Endothelial cell of umbilical vein (primary cell): ENCODE measurements at regions not wholly inside any gene's neighbourhood (a gene's known extent, or its start where the extent isn't known, plus 50 kb on each side); places are given as distances from the start of the nearest gene placed in this dataset.

ENCODE experiments used
- BruUV-seq: library from RNA; stranded (reverse); fragments of 400-500 nt; replicated peaks from 2 replicates; lab custom pipeline; 2021; lab: Mats Ljungman, UMichigan
- CTCF ChIA-PET: fragments of 300-600, 350-600 bp; sonication (Branson Sonifier 250); formaldehyde crosslinking; loops from one replicate; lab custom pipeline; 2021; ENCODE audit warnings: antibody characterized with exemption, inconsistent platforms; lab: Charles Lee
- POLR2A ChIA-PET: fragments of 300-600, 350-600 bp; sonication (Branson Sonifier 250); formaldehyde crosslinking; loops from one replicate; lab custom pipeline; 2021; ENCODE audit warnings: antibody characterized with exemption, inconsistent platforms; lab: Charles Lee
- DNase-seq: peaks from one replicate; pipeline ENCODE4 v3.0.0-alpha.2; 2011; ENCODE audit warnings: low read depth, low spot score
- FAIRE-seq: peaks from 2 replicates; lab custom pipeline; 2011; peaks lifted over from hg19 to GRCh38; lab: Jason Lieb, UNC
- H2AFZ ChIP-seq: 2 replicates; pipeline ENCODE4 v1.6.0; 2012; ENCODE audit warnings: low read depth, low read length, control low read depth, inconsistent platforms
- H3K27ac ChIP-seq: 2 replicates; pipeline ENCODE4 v1.5.1; 2011; ENCODE audit warnings: low read depth, mild to moderate bottlenecking, control low read depth, low read length, moderate library complexity; ENCODE audit not compliant: insufficient read depth
- H3K27me3 ChIP-seq, 2 experiments: 2 replicates each; pipeline versions ENCODE4 v1.6.0 to v1.6.1; 2011; ENCODE audit warnings: low read length in 2 of 2, mixed read lengths in 1 of 2; ENCODE audit not compliant: control insufficient read depth in 2 of 2, insufficient read depth in 2 of 2
- H3K36me3 ChIP-seq, 2 experiments: 2 replicates in 1 of 2; 3 replicates in 1 of 2; pipeline ENCODE4 v1.5.1; 2011; ENCODE audit warnings: low read length in 2 of 2, mild to moderate bottlenecking in 1 of 2, moderate library complexity in 1 of 2; ENCODE audit not compliant: control insufficient read depth in 2 of 2, insufficient read depth in 2 of 2; ENCODE audit errors: extremely low read depth in 1 of 2
- H3K4me1 ChIP-seq: 3 replicates; pipeline ENCODE4 v1.5.1; 2011; ENCODE audit warnings: mild to moderate bottlenecking, low read length; ENCODE audit not compliant: control insufficient read depth, insufficient read depth; ENCODE audit errors: extremely low read depth
- H3K4me2 ChIP-seq: 2 replicates; pipeline ENCODE4 v1.6.1; 2011; ENCODE audit warnings: low read length, control low read depth, mixed read lengths; ENCODE audit not compliant: insufficient read depth
- H3K4me3 ChIP-seq, 3 experiments: fragments of 200-600 bp in 1 of 3; sonication (generic), shearing (Covaris generic) in 1 of 3; replicated peaks in 1 of 3; 2 replicates each; pipeline ENCODE4 v1.5.1; 2011 to 2016; ENCODE audit warnings: control low read depth in 3 of 3, low read length in 3 of 3, mild to moderate bottlenecking in 2 of 3, inconsistent platforms in 1 of 3, low read depth in 1 of 3, moderate library complexity in 1 of 3; ENCODE audit not compliant: insufficient read depth in 1 of 3
- H3K79me2 ChIP-seq: 2 replicates; pipeline ENCODE4 v1.6.0; 2012; ENCODE audit warnings: low read length, inconsistent platforms; ENCODE audit not compliant: control insufficient read depth, insufficient read depth
- H3K9ac ChIP-seq: replicated peaks from 2 replicates; pipeline ENCODE3; 2011; ENCODE audit warnings: low read length, control low read depth; ENCODE audit not compliant: insufficient read depth; ENCODE audit errors: extremely low read depth
- H3K9me1 ChIP-seq: replicated peaks from 3 replicates; pipeline ENCODE4 v1.6.0; 2011; ENCODE audit warnings: mild to moderate bottlenecking, low read length; ENCODE audit not compliant: control insufficient read depth, insufficient read depth; ENCODE audit errors: extremely low read depth
- H3K9me3 ChIP-seq: replicated peaks from 2 replicates; pipeline ENCODE4 v1.5.1; 2012; ENCODE audit warnings: low read length, inconsistent platforms; ENCODE audit not compliant: control insufficient read depth, insufficient read depth
- H4K20me1 ChIP-seq: replicated peaks from 2 replicates; pipeline ENCODE3; 2011; ENCODE audit warnings: mild to moderate bottlenecking, low read length; ENCODE audit not compliant: control insufficient read depth, insufficient read depth; ENCODE audit errors: extremely low read depth
- CTCF ChIP-seq, 2 donors: IDR thresholded peaks; 1 replicate in 1 of 2; 2 replicates in 1 of 2; pipeline ENCODE4 v1.5.1; 2011; ENCODE audit warnings: low read length in 2 of 2, mild to moderate bottlenecking in 2 of 2, moderate library complexity in 2 of 2, control low read depth in 1 of 2, inconsistent platforms in 1 of 2, low read depth in 1 of 2; ENCODE audit not compliant: insufficient read depth in 1 of 2; ENCODE audit errors: extremely low read depth in 1 of 2
- EZH2 ChIP-seq: IDR thresholded peaks from 2 replicates; pipeline ENCODE4 v1.6.1; 2012; ENCODE audit warnings: borderline replicate concordance, low read depth, mild to moderate bottlenecking, moderate library complexity, low read length, inconsistent platforms; ENCODE audit not compliant: severe bottlenecking
- FOS ChIP-seq: IDR thresholded peaks from 2 replicates; pipeline ENCODE4 v1.6.1; 2011; ENCODE audit warnings: mild to moderate bottlenecking, low read length, moderate library complexity, borderline replicate concordance; ENCODE audit not compliant: insufficient read depth
- GATA2 ChIP-seq: IDR thresholded peaks from 2 replicates; pipeline ENCODE4 v1.7.0; 2011; ENCODE audit warnings: low read depth, mild to moderate bottlenecking, moderate library complexity, mixed read lengths, low read length; ENCODE audit not compliant: insufficient read length, insufficient read depth
- JUN ChIP-seq: IDR thresholded peaks from 2 replicates; pipeline ENCODE4 v1.6.1; 2011; ENCODE audit warnings: borderline replicate concordance, low read depth; ENCODE audit not compliant: insufficient read length, insufficient read depth
- MAX ChIP-seq: IDR thresholded peaks from 2 replicates; pipeline ENCODE4 v1.6.1; 2011; ENCODE audit not compliant: insufficient read depth, insufficient read length
- MYC ChIP-seq: IDR thresholded peaks from one replicate; pipeline ENCODE4 v1.6.1; 2011; ENCODE audit warnings: mild to moderate bottlenecking, low read depth, low read length
- POLR2A ChIP-seq: IDR thresholded peaks from 2 replicates; pipeline ENCODE4 v1.6.1; 2012; ENCODE audit warnings: low read depth, mild to moderate bottlenecking, control low read depth, low read length
- POLR2AphosphoS5 ChIP-seq: IDR thresholded peaks from 2 replicates; pipeline ENCODE4 v1.6.1; 2012; ENCODE audit warnings: low read depth, mild to moderate bottlenecking, control low read depth, low read length, moderate library complexity; ENCODE audit not compliant: insufficient read depth
- dilution Hi-C: fragments of 300-500 bp; cut with MboI; formaldehyde crosslinking; loops from one replicate; pipeline ENCODE4 v1.15.0; 2019; ENCODE audit warnings: low sequenced_read_pairs; ENCODE audit not compliant: extremely low pct_ligation_motif_present
- intact Hi-C: fragments of 100-400 bp; cut with micrococcal nuclease; formaldehyde crosslinking; loops from one replicate; pipeline ENCODE4 v1.10.0; 2022

DNA sequence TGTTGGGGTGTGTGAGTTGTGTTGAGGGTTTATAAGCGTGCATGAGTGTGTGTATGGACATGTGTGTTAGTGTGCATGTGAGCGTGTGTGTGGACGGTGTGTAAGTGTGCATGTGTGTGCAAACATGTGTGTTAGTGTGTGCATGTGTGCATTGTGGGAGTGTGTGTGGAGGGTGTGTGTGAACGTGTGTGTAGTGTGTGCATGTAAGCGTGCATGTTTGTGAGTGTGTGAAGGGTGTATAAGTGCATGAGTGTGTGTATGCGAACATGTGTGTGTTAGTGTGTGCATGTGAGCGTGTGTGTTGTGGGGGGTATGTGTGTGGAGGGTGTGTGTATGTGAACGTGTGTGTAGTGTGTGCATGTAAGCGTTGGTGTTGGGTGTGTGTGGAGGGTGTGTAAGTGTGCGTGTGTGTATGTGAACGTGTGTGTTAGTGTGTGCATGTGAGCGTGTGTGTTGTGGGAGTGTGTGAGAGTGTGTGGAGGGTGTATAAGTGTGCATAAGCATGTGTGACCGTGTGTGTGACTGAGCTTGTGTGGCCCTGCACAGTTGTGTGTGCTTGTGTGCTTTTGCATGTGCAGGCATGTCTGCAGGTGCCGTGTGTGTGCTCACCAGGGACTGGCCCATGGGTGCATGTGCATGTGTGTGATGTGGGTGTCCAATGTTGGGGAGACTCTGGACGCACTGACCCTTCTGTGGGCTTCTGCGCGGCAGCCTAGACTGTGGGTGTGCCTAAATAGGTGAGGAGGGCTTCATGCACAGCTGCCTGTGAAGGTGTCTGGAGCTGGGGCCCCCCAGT is 866.2 kb downstream of the TBC1D22A start:
- dilution Hi-C loops = no loop called here
- POLR2A ChIA-PET = no interaction called here

DNA sequence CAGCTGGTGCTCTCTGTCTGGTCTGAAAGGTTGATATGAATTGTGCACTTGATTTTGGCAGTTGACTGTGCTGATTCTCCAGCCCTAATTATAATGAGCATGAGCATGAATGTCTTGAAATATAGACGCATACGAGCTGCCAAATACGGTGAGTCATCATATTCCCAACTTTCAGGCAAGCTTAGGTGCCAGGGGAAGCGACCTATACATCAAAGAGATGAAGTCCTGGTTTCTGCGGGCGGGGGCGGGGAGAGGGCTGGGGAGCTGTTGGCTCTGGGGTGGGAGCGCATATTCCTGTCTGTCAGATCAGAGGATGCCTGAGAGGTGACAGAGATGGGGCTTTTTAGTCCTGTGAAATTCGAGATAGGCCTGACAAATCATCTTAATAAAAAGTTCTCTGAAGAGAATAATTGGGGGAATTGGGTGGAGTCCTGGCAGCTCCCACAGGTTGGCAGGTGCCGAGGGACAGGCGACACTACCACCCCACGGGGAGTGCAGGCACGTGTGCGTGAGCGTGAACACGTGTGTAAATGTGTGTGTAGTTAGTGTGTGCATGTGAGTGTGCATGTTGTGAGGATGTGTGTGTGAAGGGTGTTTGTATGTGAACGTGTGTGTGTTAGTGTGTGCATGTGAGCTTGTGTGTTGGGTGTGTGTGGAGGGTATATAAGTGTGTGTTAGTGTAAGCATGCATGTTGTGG is 865.3 kb downstream of the TBC1D22A start:
- peaks cover 7% of the 10 kb centered on the region for H3K9me3 ChIP-seq
- intact Hi-C loops = no loop called here
- no peak overlapping the region for H3K9ac ChIP-seq
- no peak overlapping the region for H3K4me3 ChIP-seq
- TF ChIP-seq MAX (no peak), MYC (no peak), FOS (no peak), CTCF (IDR thresholded peaks at IDR 0.05; ENCODE audit: extremely low read depth in 1 of 2, insufficient read depth in 1 of 2, low read depth in 1 of 2, low read length in 2 of 2) (no peak), POLR2AphosphoS5 (no peak), EZH2 (no peak), POLR2A (no peak), GATA2 (no peak), JUN (no peak)
- no peaks in the 10 kb centered on the region for H3K9me1 ChIP-seq
- H4K20me1 ChIP-seq = no peaks in the 10 kb centered on the region
- H3K4me1 ChIP-seq = no peaks in the 10 kb centered on the region
- no peaks in the 10 kb centered on the region for H3K79me2 ChIP-seq
- DNase-seq (no peak), FAIRE-seq (no peak)
- H3K27me3 ChIP-seq = no peaks in the 10 kb centered on the region
- no peak overlapping the region for H3K4me2 ChIP-seq
- ChIA-PET POLR2A (no interaction called here), CTCF (no interaction called here)
- H2AFZ ChIP-seq = no peak overlapping the region
- H3K27ac ChIP-seq = no peak overlapping the region
- no peaks in the 10 kb centered on the region for H3K36me3 ChIP-seq
- dilution Hi-C loops = no loop called here
- no TSS peak for BruUV-seq

More for the DNA sequence above, 866.2 kb downstream of the TBC1D22A start:
- Histone ChIP-seq H2AFZ (no peak overlapping the region), H3K27ac (no peak overlapping the region), H3K4me3 (no peak overlapping the region), H3K9me3 (peaks cover 7% of the 10 kb centered on the region), H4K20me1 (no peaks in the 10 kb centered on the region), H3K36me3 (no peaks in the 10 kb centered on the region), H3K79me2 (no peaks in the 10 kb centered on the region), H3K9ac (no peak overlapping the region), H3K4me1 (no peaks in the 10 kb centered on the region), H3K4me2 (no peak overlapping the region), H3K9me1 (no peaks in the 10 kb centered on the region), H3K27me3 (no peaks in the 10 kb centered on the region)
- no peak for DNase-seq
- TF ChIP-seq MAX (peak; percentile 12), FOS (no peak)
- no peak for FAIRE-seq
- CTCF ChIA-PET = no interaction called here
- BruUV-seq = no TSS peak
- intact Hi-C loops = no loop called here
